K562 (cell line): ENCODE measurements at regions not wholly inside any gene's neighbourhood (a gene's known extent, or its start where the extent isn't known, plus 50 kb on each side); places are given as distances from the start of the nearest gene placed in this dataset.

Experiments
- ATAC-seq: fragments of 200-7000 bp; cut with Tn5 transposase; 3 replicates; pipeline ENCODE4 v1.9.1; 2020; ENCODE audit warnings: moderate library complexity
- BruUV-seq: library from RNA; stranded (reverse); fragments of 400-500 nt; replicated peaks from 2 replicates; lab custom pipeline; 2021; lab: Mats Ljungman, UMichigan
- CTCF ChIA-PET: fragments of 300-600 bp; formaldehyde crosslinking; extraction: SDS; loops from one replicate; lab custom pipeline; 2021; ENCODE audit warnings: low intra/inter-chr PET ratio; lab: Yijun Ruan, JAX
- POLR2A ChIA-PET: fragments of 300-600, 350-650 bp; sonication (Branson Sonifier 250); formaldehyde crosslinking; extraction: SDS; loops from one replicate; lab custom pipeline; 2021; ENCODE audit warnings: antibody characterized with exemption, inconsistent platforms; lab: Yijun Ruan, JAX
- DNase-seq, 4 experiments: peaks; one replicate each; pipeline versions ENCODE4 v3.0.0 to v3.0.0-alpha.2; 2011 to 2018; ENCODE audit warnings: low spot score in 3 of 4, mixed read lengths in 3 of 4; ENCODE audit errors: extremely low read depth in 1 of 4
- FAIRE-seq: peaks from 2 replicates; lab custom pipeline; 2011; peaks lifted over from hg19 to GRCh38; lab: Jason Lieb, UNC
- H2AFZ ChIP-seq: 2 replicates; pipeline ENCODE4 v1.6.0; 2011; ENCODE audit warnings: low read depth, low read length, control low read depth, inconsistent platforms
- H3K27ac ChIP-seq: fragments of 200-600 bp; 3 replicates; pipeline ENCODE4 v1.8.0; 2011; ENCODE audit warnings: low read depth, mild to moderate bottlenecking, control low read depth, inconsistent platforms, low read length, moderate library complexity, mixed read lengths; ENCODE audit errors: extremely low read depth
- H3K27me3 ChIP-seq, 2 experiments: fragments of 300-600 bp in 1 of 2; 2 replicates in 1 of 2; 3 replicates in 1 of 2; pipeline versions ENCODE4 v1.6.0 to v1.8.0; 2011; ENCODE audit warnings: inconsistent platforms in 2 of 2, low read length in 2 of 2, mild to moderate bottlenecking in 1 of 2, mixed read lengths in 1 of 2, moderate library complexity in 1 of 2; ENCODE audit not compliant: control insufficient read depth in 2 of 2, insufficient read depth in 2 of 2
- H3K36me3 ChIP-seq: fragments of 300-600 bp; 3 replicates; pipeline ENCODE4 v1.8.0; 2011; ENCODE audit warnings: mild to moderate bottlenecking, low read length, inconsistent platforms; ENCODE audit not compliant: control insufficient read depth, insufficient read depth
- H3K4me1 ChIP-seq, 2 experiments: fragments of 200-600 bp in 1 of 2; replicated peaks in 1 of 2; 2 replicates in 1 of 2; 3 replicates in 1 of 2; pipeline versions ENCODE4 v1.5.1 to v1.8.0; 2011; ENCODE audit warnings: inconsistent platforms in 2 of 2, low read length in 2 of 2, mild to moderate bottlenecking in 1 of 2, mixed read lengths in 1 of 2, moderate library complexity in 1 of 2; ENCODE audit not compliant: control insufficient read depth in 2 of 2, insufficient read depth in 2 of 2
- H3K4me2 ChIP-seq: 2 replicates; pipeline ENCODE4 v1.6.1; 2011; ENCODE audit warnings: low read length, control low read depth, inconsistent platforms, mixed read lengths; ENCODE audit not compliant: insufficient read depth
- H3K4me3 ChIP-seq: fragments of 200-600 bp; sonication (generic), shearing (Covaris generic); 2 replicates; pipeline ENCODE4 v1.5.1; 2016; ENCODE audit warnings: control low read depth, inconsistent platforms
- H3K79me2 ChIP-seq: fragments of 200-600 bp; 3 replicates; pipeline ENCODE4 v1.8.0; 2011; ENCODE audit warnings: low read length, inconsistent platforms; ENCODE audit not compliant: control insufficient read depth, insufficient read depth
- H3K9ac ChIP-seq, 2 experiments: 2 replicates each; pipeline versions ENCODE4 v1.6.0 to v1.6.1; 2011; ENCODE audit warnings: low read depth in 2 of 2, low read length in 2 of 2, control low read depth in 1 of 2, inconsistent platforms in 1 of 2, mild to moderate bottlenecking in 1 of 2, mixed read lengths in 1 of 2; ENCODE audit not compliant: insufficient read depth in 1 of 2
- H3K9me1 ChIP-seq: one replicate; pipeline ENCODE4 v1.6.0; 2011; ENCODE audit warnings: inconsistent platforms, mild to moderate bottlenecking, low read length, moderate library complexity; ENCODE audit not compliant: control insufficient read depth, insufficient read depth
- H3K9me3 ChIP-seq: replicated peaks from 2 replicates; pipeline ENCODE4 v1.5.1; 2011; ENCODE audit warnings: low read depth, low read length, inconsistent platforms; ENCODE audit not compliant: control insufficient read depth, insufficient read depth
- H4K20me1 ChIP-seq: replicated peaks from 2 replicates; pipeline ENCODE4 v1.6.1; 2011; ENCODE audit warnings: low read length, inconsistent platforms, mixed read lengths; ENCODE audit not compliant: control insufficient read depth, insufficient read depth
- ATF1 ChIP-seq, 2 experiments: fragments of 450-650 bp in 1 of 2; IDR thresholded peaks; 2 replicates each; pipeline ENCODE4 v1.6.1; 2016; ENCODE audit warnings: missing compliant biosample characterization in 1 of 2, missing genetic modification characterization in 1 of 2
- HNRNPH1 ChIP-seq: fragments of 200-400 bp; formaldehyde crosslinking; optimal IDR thresholded peaks from 2 replicates; pipeline ENCODE3; 2017; ENCODE audit warnings: low read depth, mild to moderate bottlenecking, low read length, moderate library complexity
- MECOM ChIP-seq: fragments of 250-450 bp; sonication (Bioruptor Pico); IDR thresholded peaks from 2 replicates; pipeline ENCODE4 v1.8.0; 2022; ENCODE audit warnings: inconsistent platforms
- RREB1 ChIP-seq: fragments of 250-450 bp; sonication (Bioruptor Pico); IDR thresholded peaks from 2 replicates; pipeline ENCODE4 v1.4.0; 2020
- TAL1 ChIP-seq: fragments of 450-650 bp; IDR thresholded peaks from 2 replicates; pipeline ENCODE4 v1.6.1; 2016; ENCODE audit warnings: mild to moderate bottlenecking
- ZBTB11 ChIP-seq, 3 experiments: fragments of 200-800 bp in 1 of 3; fragments of 250-450 bp in 1 of 3; fragments of 450-650 bp in 1 of 3; sonication (Bioruptor Pico) in 1 of 3; sonication (Bioruptor generic) in 1 of 3; formaldehyde crosslinking in 1 of 3; IDR thresholded peaks; 2 replicates each; pipeline versions ENCODE4 v1.6.1 to v1.8.0; 2016 to 2022; ENCODE audit warnings: mild to moderate bottlenecking in 2 of 3, missing genetic modification characterization in 2 of 3, missing compliant biosample characterization in 1 of 3, moderate library complexity in 1 of 3
- ZNF134 ChIP-seq: fragments of 250-450 bp; sonication (Bioruptor Pico); conservative IDR thresholded peaks from 2 replicates; pipeline ENCODE4 v1.4.0; 2020
- WGBS: fragments of 100-300 bp; shearing (Covaris generic); methylation state at CpG from one replicate; pipeline ENCODE4 v1.1.6; 2016; ENCODE audit warnings: low coverage, mixed read lengths; ENCODE audit not compliant: insufficient coverage; ENCODE audit errors: missing lambda C conversion rate; 5-methylcytosine and 5-hydroxymethylcytosine counted together
- in situ Hi-C: fragments of 300-500 bp; cut with MboI; formaldehyde crosslinking; loops from 4 replicates; pipeline ENCODE4 v1.15.0; 2018; ENCODE audit warnings: inconsistent platforms, mixed read lengths
- intact Hi-C: fragments of 100-400 bp; cut with micrococcal nuclease; formaldehyde crosslinking; loops from 2 replicates; pipeline ENCODE4 v1.14.2; 2022

GRCh38 chr6:2412731-2413130 lies 167.3 kb upstream of the GMDS start:
- Histone ChIP-seq H4K20me1 (no peaks in the 10 kb centered on the region), H2AFZ (no peak overlapping the region), H3K4me1 (no peaks in the 10 kb centered on the region), H3K36me3 (no peaks in the 10 kb centered on the region), H3K9me3 (no peaks in the 10 kb centered on the region), H3K9ac (no peak overlapping the region), H3K9me1 (no peaks in the 10 kb centered on the region), H3K4me2 (no peak overlapping the region), H3K27me3 (peaks cover 6 to 16% of the 10 kb centered on the region in 2 experiments; a peak in 3 of 5 replicates), H3K4me3 (no peak overlapping the region), H3K79me2 (no peaks in the 10 kb centered on the region), H3K27ac (no peak overlapping the region)
- TF ChIP-seq HNRNPH1 (no peak), RREB1 (no peak), ZNF134 (no peak), MECOM (no peak), TAL1 (no peak), ZBTB11 (CRISPR knock-in tag; IDR thresholded peaks at IDR 0.05) (no peak), ATF1 (CRISPR knock-in tag; IDR thresholded peaks at IDR 0.05) (no peak), ATF1 (tag; IDR thresholded peaks at IDR 0.05) (no peak)
- ATAC-seq (no peak), DNase-seq (no peak), FAIRE-seq (no peak)
- in situ Hi-C loops = no loop called here
- POLR2A ChIA-PET = no interaction called here
- CTCF ChIA-PET = no interaction called here
- WGBS = 0% methylated on average over 4 of the region's 4 CpGs
- intact Hi-C loops = no loop called here
- no TSS peak for BruUV-seq
